ENCODE measurements at regions not wholly inside any gene's neighbourhood (a gene's known extent, or its start where the extent isn't known, plus 50 kb on each side); places are given as distances from the start of the nearest gene placed in this dataset.

DNA sequence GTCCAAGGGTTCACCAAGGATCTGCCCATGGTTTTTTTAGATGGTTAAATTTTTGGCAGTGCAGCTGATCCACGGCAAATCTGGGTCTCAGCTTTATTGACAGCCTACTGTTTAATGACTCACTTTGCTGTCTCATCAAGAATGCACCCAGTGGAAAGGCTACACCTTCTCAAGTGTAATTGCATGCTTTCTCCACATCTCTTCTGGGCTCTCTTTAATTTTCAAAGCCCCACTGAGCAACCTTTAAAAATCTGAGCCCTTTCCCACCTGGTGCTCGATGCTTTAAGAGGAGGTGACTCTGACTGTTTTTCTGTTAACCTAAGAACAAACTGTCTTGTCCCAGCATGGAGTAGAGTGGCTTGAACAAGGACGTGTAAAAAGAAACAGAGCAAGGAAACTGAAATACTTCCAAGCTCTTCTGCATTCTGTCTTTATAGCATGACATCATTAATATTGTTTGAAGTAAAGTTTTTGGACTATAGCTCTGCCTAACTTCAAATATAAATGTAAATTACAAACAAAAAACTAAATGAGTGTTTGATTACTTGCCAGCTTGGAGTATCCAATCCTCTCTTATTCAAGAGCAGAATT, 214.2 kb upstream of the KRR1 start:
- DNase-seq (ENCODE audit: low spot score in 2 of 2) (no peak), ATAC-seq (no peak)
- Mint-ChIP-seq H3K9me3 (peaks cover 3 to 14% of the 10 kb centered on the region in 2 donors), H3K36me3 (peaks cover under 1 to 13% of the 10 kb centered on the region in 2 donors), H3K27ac (no peak overlapping the region)

DNA sequence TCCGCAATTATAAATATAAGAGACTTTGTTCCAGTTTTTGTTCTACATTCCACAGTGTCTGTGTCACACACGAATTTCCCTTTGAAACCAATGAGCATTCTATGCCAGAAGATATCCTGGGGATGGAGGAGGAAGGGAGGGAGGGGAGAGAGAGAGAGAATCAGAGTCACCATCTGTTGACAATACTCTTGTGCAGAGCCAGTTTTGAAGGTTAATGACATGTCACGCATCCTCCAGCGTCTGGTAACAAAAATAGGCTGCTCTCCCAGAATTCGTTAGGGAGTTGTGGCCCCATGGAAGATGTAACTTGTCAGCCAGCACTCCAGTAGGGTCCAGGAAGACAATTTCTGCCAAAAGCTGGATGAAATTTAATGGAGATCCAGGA, 213.5 kb upstream of the KRR1 start:
- Mint-ChIP-seq H3K9me3 (peaks cover 3 to 14% of the 10 kb centered on the region in 2 donors), H3K27ac (no peak overlapping the region), H3K36me3 (peaks cover 4 to 13% of the 10 kb centered on the region in 2 donors)
- DNase-seq (ENCODE audit: low spot score in 2 of 2) (no peak), ATAC-seq (no peak)

DNA sequence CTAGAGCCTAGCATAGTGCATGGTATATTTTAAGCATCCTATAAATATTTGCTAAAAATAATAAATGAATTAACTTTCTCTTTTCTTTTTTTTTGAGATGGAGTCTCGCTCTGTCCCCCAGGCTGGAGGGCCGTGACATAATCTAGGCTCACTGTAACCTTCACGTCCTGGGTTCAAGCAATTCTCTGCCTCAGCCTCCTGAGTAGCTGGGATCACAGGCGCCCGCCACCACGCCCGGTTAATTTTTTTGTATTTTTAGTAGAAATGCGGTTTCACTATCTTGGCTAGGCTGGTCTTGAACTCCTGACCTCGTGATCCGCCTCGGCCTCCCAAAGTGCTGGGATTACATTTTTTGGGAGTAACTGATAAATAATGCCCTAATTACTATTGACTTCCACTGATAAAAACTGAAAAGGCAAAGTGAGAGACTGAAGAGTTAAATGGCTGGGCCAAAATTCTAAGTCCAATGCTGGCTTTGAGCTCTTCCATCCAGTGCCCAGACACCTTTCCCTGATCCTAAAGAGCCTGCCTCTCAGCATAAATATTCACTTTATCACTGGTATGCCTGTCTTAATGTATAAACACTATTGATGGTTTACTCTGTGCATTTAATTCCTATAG, 213.0 kb upstream of the KRR1 start:
- peaks cover 3 to 14% of the 10 kb centered on the region in 2 donors for H3K9me3 Mint-ChIP-seq
- DNase-seq (ENCODE audit: low spot score in 2 of 2) (no peak), ATAC-seq (no peak)
- H3K36me3 Mint-ChIP-seq, result peaks cover 4 to 13% of the 10 kb centered on the region in 2 donors
- no peak overlapping the region for H3K27ac Mint-ChIP-seq

DNA sequence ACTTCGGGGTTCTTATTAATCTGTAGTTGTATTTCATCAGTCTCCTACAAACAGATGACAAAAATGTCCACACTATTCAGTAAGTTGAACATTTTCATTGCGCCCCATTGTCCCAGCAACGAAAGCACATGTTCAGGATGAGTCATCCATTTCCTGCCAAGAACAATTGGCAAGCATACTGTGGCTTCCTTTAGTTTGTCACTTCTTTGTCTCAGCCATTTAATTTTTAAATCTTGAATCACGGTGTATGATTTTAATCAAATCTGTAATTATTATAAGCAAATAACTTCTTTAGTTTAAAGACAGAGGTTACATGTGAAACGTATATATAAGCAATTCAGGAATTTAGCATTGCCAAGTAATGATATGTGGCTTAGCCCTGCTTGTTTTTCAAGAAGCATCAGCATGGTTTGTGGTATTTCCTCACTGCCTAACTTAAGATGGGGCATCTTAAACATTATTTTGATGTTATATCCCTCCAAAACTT, 211.3 kb upstream of the KRR1 start:
- Mint-ChIP-seq H3K9me3 (peaks cover 3 to 14% of the 10 kb centered on the region in 2 donors), H3K27ac (peak overlapping the region; percentile 46 to 61), H3K36me3 (peaks cover 4 to 13% of the 10 kb centered on the region in 2 donors)
- ATAC-seq, result peak; percentile 95
- DNase-seq (ENCODE audit: low spot score in 2 of 2), result peak in 1 of 2 donors; percentile 11

DNA sequence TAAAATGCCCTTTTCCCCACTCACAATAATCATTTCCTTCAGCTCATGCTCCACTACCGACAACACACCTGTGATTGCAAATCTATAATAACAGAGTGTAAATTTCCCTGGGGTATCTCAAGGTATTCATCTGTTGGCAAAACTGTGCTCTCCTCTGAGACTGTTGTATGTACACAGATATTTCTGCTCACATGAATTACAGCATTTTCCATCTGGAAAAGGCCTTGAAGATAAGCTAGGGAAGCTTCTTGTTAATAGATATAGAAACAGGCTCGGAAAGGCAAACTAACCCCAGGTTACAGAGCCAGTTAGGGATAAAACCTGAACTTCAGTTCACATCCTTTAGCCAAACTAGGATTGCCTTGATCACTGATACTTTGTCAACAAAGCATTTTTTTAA, 210.4 kb upstream of the KRR1 start:
- ATAC-seq (no peak), DNase-seq (ENCODE audit: low spot score in 2 of 2) (no peak)
- Mint-ChIP-seq H3K9me3 (peaks cover 3 to 9% of the 10 kb centered on the region in 2 donors), H3K36me3 (peaks cover 4 to 13% of the 10 kb centered on the region in 2 donors), H3K27ac (no peak overlapping the region)

DNA sequence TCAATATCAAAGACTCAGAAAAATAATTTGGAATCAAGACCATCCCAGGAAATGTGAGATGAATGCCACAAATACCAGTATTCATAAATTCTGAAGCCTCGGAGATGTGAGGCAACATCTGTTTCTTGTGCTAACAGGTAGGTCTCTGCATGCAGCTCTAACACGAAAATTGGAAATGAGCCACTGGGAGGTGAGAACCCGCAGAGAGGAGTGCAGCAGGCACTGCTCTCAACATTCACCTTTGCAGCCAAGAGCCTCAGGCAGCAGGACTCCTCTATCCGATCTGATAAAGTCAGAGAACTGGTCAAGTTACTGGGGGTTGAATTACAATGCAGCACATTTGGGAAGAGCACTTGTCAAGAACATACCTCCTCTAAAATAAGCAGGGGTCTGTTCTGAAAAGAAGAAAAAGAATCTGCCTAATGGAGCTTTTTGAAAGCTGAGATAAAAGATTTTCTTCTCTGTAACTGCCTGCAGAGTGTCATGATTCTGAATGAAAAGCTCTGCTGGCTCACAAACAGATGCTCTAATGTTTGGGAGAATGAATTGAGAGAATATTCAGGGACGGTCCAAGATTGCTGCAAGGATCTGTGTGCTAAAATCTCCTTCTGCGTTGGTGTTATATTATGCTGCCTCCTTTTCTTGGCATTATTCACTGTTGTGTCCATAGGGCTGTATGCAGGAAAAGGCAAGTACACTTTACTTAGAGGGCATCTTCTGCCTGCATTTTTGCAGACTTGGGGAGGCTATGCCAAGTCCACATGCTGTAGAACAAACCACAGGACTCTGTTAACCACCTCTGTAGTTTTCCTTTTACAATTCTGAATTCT, 209.6 kb upstream of the KRR1 start:
- Mint-ChIP-seq H3K27ac (no peak overlapping the region), H3K9me3 (peaks cover 3 to 9% of the 10 kb centered on the region in 2 donors), H3K36me3 (peaks cover 4 to 13% of the 10 kb centered on the region in 2 donors)
- no peak for DNase-seq (ENCODE audit: low spot score in 2 of 2)
- no peak for ATAC-seq

DNA sequence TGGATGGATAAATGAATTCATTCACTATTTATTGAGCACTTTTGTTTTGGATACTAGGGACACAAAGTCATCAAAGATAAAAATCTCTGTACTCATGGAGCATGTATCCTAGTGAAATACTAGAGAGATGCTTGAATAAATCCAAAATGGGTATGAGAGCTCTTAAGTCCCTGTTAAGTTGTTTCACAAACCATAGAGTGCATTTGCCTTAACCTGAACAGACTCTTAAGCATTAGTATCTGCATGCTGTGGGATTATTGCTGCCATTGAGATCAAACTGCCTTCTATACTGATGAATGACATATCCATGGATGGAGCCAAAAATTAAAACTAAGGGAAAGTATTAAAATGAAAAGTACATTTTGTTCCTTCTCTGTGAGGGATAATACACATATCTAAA, 206.5 kb upstream of the KRR1 start:
- Mint-ChIP-seq H3K36me3 (peaks cover 4 to 7% of the 10 kb centered on the region in 2 donors), H3K27ac (no peak overlapping the region), H3K9me3 (peaks cover 0 to 4% of the 10 kb centered on the region in 2 donors)
- ATAC-seq (no peak), DNase-seq (ENCODE audit: low spot score in 2 of 2) (no peak)

DNA sequence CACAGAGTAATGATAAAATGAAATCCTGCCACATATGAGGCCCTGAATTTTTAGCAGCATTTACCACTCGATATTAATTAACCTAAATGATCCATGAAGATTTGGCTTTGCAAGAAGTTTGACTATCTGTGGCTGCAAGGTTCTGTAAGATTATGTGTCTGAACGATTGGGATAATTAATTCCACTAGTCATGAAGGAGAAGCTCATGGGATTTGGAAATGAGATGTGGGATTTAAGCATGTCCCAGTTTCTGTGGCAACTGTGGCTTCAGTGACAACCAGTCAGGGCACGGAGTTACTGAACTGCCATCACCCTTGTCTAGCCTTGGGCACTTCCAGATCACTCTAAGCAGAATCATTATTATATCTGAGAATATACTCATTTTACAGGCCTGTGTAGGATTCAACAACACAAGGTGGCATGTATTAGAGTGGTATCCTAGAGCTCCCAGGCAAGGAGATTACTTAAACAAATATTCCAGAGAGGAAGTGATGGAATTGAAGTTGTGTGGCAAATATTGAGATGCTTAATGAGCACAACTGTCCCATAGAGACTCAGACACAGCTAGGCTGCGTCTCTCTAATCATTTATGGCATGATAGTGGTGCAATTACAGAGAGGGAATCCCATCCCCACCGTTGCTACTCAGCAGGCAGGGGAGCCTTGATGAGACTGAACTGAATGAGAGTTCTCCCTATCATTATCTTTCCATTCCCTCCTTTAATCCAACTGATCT, 205.0 kb upstream of the KRR1 start:
- no peaks in the 10 kb centered on the region for H3K9me3 Mint-ChIP-seq
- ATAC-seq (no peak), DNase-seq (ENCODE audit: low spot score in 2 of 2) (no peak)
- no peak overlapping the region for H3K27ac Mint-ChIP-seq
- peaks cover 0 to 4% of the 10 kb centered on the region in 2 donors for H3K36me3 Mint-ChIP-seq

DNA sequence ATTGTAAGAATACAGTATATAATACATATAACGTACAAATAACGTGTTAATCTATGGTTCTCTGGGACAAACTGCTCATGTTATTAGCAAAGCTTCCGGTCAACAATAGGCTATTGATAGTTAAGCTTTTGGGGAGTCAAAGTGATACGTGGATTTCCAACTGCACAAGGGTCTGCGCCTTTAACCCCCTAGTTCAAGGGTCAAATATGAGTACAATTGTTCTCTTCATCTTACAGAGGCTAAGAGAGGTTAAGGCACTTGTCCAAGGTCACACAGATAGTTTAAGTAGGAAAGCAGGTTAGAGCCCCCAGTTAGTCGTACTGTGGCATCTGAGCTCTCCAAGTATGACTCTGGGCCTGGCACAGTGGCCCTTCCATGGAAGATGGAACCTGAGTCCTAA, 204.3 kb upstream of the KRR1 start:
- DNase-seq (ENCODE audit: low spot score in 2 of 2) (no peak), ATAC-seq (no peak)
- Mint-ChIP-seq H3K27ac (no peak overlapping the region), H3K36me3 (peaks cover 0 to 4% of the 10 kb centered on the region in 2 donors), H3K9me3 (no peaks in the 10 kb centered on the region)

DNA sequence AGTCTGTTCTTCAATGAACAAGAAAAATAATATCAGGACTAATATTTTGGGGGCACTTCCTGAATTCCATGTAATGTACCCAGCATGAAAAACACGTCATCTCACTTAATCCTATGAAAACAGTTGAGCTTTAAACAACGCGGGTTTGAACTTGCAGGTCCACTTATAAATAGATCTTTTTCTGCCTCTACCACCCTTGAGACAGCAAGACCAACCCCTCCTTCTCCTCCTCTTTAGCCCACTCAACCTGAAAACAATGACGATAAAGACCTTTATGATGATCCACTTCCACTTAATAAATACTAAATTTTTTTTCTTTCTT, 203.9 kb upstream of the KRR1 start:
- Mint-ChIP-seq H3K27ac (no peak overlapping the region), H3K36me3 (peaks cover 0 to under 1% of the 10 kb centered on the region in 2 donors), H3K9me3 (no peaks in the 10 kb centered on the region)
- DNase-seq (ENCODE audit: low spot score in 2 of 2), result no peak
- ATAC-seq, result no peak

DNA sequence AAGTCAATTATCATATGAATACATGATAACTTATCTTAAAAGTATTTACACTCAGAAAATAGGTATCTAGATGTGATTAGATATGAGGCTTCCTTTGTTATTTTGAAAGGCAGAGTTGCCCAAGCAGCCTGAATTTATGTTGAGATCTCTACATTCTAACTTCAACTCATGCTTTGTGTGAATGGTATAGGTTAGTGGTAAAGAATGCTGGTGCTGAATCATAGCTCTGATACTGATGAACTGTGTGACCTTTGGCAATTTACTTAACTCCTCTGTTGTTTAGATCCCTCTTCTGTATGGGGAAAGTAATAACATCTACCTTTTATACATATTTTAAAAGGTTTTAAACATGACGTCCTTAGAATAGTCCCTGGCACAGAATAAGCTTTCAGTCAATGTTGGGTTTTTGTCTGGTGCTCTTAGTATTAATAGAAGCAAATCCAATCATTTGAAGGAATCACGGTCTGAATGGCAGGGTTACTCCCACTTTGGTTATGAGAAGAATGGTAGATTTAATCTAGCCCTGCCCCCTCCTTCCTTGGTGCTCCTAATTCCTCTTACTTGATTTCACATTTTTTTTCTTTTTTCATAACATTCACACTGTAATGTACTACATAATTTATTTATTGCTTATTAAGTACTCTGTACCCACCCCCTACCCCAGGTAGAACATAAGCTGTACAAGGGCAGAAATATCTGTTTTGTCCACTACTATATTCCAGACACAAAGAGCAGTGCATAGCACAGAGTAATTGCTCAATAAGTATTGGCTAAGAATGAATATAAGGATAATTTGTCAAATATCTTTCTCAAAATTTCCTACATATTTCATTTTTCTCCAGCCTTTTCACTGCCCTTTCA, 203.3 kb upstream of the KRR1 start:
- ATAC-seq (peak; percentile 43 to 87), DNase-seq (ENCODE audit: low spot score in 2 of 2) (no peak)
- H3K36me3 Mint-ChIP-seq, result no peaks in the 10 kb centered on the region
- no peaks in the 10 kb centered on the region for H3K9me3 Mint-ChIP-seq
- no peak overlapping the region for H3K27ac Mint-ChIP-seq

DNA sequence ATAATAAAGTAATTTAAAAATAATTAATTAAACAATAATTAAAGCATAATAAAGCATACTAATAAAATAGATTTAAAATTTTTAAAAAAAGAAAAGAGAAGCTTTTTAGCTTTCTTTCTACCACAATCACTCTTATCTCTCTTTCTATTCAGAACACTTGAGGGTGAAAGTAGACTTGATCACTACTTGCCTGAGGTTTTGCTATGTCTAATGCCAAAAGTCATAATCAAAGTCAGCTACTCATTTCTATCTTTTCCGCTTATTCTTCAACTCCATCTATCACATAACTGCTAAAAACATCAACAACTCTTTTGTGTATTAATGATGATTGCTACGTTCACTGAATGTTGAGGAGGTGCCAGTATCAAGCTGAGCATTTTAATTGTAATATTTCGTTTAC, 202.0 kb upstream of the KRR1 start:
- ATAC-seq (peak in 1 of 2 donors; percentile 69), DNase-seq (ENCODE audit: low spot score in 2 of 2) (no peak)
- Mint-ChIP-seq H3K36me3 (no peaks in the 10 kb centered on the region), H3K27ac (no peak overlapping the region), H3K9me3 (no peaks in the 10 kb centered on the region)

DNA sequence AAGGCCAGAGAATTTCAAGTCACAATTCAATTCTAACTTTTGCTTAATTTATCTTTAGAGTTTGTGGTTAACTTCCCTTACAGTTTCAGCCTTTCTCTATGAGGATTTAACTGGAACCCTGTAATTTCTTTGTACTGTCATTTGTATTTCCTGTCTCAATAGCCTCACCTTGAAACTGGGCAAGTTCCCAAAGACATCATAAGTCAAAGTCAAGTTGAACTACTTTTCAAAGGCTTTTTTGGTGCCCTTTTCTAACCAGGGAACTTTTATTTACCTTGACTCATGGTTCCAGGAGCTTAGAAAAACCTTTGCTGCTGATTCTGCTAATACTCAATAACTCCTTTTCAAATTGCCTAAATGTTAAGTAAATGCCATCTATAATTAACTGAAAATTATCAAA, 200.8 kb upstream of the KRR1 start:
- no peak overlapping the region for H3K27ac Mint-ChIP-seq

DNA sequence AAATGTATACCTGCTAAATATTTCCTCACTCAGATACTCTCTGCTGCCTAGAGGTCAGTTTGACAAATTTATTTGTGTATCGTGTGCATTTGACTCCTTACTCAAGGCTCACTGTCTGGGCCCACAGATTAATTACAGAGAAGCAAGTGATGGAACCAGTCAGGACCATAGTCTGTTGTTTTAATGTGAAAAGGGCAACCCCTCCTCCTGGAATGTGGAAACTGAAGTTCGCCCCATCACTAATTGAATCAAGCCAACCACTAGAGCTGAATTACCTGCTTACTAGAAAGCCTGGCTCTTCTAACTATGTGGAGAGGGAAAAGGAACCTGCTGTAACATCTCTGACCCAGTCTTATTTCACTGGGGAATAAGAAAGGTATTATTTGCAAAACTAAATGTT, 199.9 kb upstream of the KRR1 start:
- no peak for DNase-seq (ENCODE audit: low spot score in 2 of 2)
- H3K36me3 Mint-ChIP-seq, result no peaks in the 10 kb centered on the region
- no peaks in the 10 kb centered on the region for H3K9me3 Mint-ChIP-seq
- H3K27ac Mint-ChIP-seq, result no peak overlapping the region
- ATAC-seq, result no peak

More for the DNA sequence above, 200.8 kb upstream of the KRR1 start:
- Mint-ChIP-seq H3K9me3 (no peaks in the 10 kb centered on the region), H3K36me3 (no peaks in the 10 kb centered on the region)
- DNase-seq (ENCODE audit: low spot score in 2 of 2), result no peak
- ATAC-seq, result peak in 1 of 2 donors; percentile 50

DNA sequence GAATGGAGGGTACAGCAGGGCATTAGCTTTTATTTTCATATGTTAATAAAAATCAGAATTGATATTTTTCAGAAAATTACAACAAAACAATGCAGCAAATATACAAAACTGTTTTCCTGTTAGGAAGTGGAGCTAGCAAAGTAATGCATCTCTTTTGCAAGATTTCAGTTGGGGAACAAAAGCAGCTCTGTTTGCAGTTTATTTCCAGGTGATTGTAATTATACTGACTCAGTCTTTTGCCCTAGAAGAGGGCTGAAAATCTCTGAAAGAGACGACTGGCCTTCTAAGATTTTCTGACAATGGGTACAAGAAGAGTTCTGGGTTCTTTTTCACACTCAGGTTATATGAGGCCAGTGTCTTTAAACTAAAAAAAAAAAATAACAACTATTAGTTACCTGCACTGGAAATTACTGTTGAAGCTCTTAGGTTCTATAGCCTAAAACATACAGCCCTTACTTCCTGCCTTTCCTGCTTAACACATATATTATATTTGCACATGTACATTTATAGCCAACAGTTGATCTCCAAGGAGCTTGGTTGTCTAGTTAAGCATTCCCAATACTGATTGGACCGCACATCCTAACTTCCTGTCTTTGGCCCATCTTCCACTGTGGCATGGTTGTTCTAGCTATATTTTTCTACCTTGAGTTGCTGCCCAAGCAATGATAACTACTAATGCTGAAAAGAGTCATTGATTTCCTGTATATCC, 199.1 kb upstream of the KRR1 start:
- DNase-seq (ENCODE audit: low spot score in 2 of 2), result no peak
- no peak overlapping the region for H3K27ac Mint-ChIP-seq
- no peaks in the 10 kb centered on the region for H3K9me3 Mint-ChIP-seq
- H3K36me3 Mint-ChIP-seq, result no peaks in the 10 kb centered on the region
- no peak for ATAC-seq

DNA sequence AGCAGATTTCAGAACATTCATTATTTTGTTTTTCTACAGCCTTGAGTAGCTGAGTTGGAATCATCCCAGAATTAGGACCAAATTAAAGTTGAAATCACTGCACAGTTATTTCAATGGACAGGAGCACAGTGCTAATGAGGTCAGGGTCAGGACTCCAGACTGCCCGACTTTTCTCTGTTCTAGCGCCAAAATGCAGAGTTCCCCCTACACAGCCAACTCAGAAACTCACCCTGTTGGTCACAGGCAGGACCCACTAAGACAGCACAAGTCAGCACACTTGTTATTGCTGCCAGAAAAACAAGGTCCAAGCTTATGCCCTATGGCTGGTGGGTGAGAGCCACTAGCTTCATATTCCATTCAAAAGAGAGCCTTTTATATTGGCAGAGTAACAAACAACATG, 198.1 kb upstream of the KRR1 start:
- H3K27ac Mint-ChIP-seq, result no peak overlapping the region
- no peaks in the 10 kb centered on the region for H3K9me3 Mint-ChIP-seq
- no peaks in the 10 kb centered on the region for H3K36me3 Mint-ChIP-seq
- ATAC-seq, result no peak
- DNase-seq (ENCODE audit: low spot score in 2 of 2), result no peak

Measured in activated naive CD4-positive, alpha-beta T cell treated with anti-CD3 and anti-CD28 coated beads, Interleukin-2, amount 50 U/mL, for 72 hours (primary cell).